Endodermal cell (in vitro differentiated cells): ENCODE measurements at regions not wholly inside any gene's neighbourhood (a gene's known extent, or its start where the extent isn't known, plus 50 kb on each side); places are given as distances from the start of the nearest gene placed in this dataset.

Experiments
- DNase-seq: peaks from one replicate; pipeline ENCODE4 v3.0.0-alpha.2; 2017
- H3K27ac ChIP-seq: 2 replicates; pipeline ENCODE4 v1.5.1; 2013; ENCODE audit warnings: mild to moderate bottlenecking, low read depth, low read length, moderate library complexity
- H3K27me3 ChIP-seq: 2 replicates; pipeline ENCODE4 v1.6.1; 2013; ENCODE audit warnings: mild to moderate bottlenecking, low read length, moderate library complexity; ENCODE audit not compliant: insufficient read depth, control insufficient read depth, poor library complexity, severe bottlenecking
- H3K36me3 ChIP-seq: 2 replicates; pipeline ENCODE4 v1.7.0; 2013; ENCODE audit warnings: mild to moderate bottlenecking, low read length, moderate library complexity; ENCODE audit not compliant: control insufficient read depth, insufficient read depth
- H3K4me1 ChIP-seq: one replicate; pipeline ENCODE4 v1.7.0; 2013; ENCODE audit warnings: low read length; ENCODE audit not compliant: control insufficient read depth, insufficient read depth
- H3K4me3 ChIP-seq: 2 replicates; pipeline ENCODE4 v1.5.1; 2013; ENCODE audit warnings: mild to moderate bottlenecking, low read length, moderate library complexity
- H3K9ac ChIP-seq: 2 replicates; pipeline ENCODE4 v1.6.1; 2013; ENCODE audit warnings: mild to moderate bottlenecking, low read length, moderate library complexity; ENCODE audit not compliant: poor library complexity, severe bottlenecking; ENCODE audit errors: extremely low read depth
- H3K9me3 ChIP-seq: 2 replicates; pipeline ENCODE4 v1.6.1; 2013; ENCODE audit warnings: mild to moderate bottlenecking, low read length, moderate library complexity; ENCODE audit not compliant: control insufficient read depth
- H3K27ac Mint-ChIP-seq: 2 replicates; pipeline ENCODE4 v1.8.0; 2020; ENCODE audit warnings: mixed read lengths
- H3K27me3 Mint-ChIP-seq: 2 replicates; pipeline ENCODE4 v1.8.0; 2021; ENCODE audit warnings: mild to moderate bottlenecking, mixed read lengths; ENCODE audit not compliant: insufficient read depth
- H3K36me3 Mint-ChIP-seq: 2 replicates; pipeline ENCODE4 v1.8.0; 2020; ENCODE audit warnings: low read depth, mixed read lengths
- H3K4me1 Mint-ChIP-seq: 2 replicates; pipeline ENCODE4 v1.8.0; 2020; ENCODE audit warnings: mixed read lengths
- H3K4me3 Mint-ChIP-seq: 2 replicates; pipeline ENCODE4 v1.8.0; 2020; ENCODE audit warnings: mild to moderate bottlenecking, moderate library complexity, mixed read lengths
- H3K9me3 Mint-ChIP-seq: 2 replicates; pipeline ENCODE4 v1.8.0; 2020; ENCODE audit warnings: mild to moderate bottlenecking, mixed read lengths
- CTCF ChIP-seq: fragments of 200-600 bp; sonication (generic); conservative IDR thresholded peaks from 2 replicates; pipeline ENCODE4 v1.5.0; 2021; ENCODE audit warnings: antibody characterized with exemption, mild to moderate bottlenecking
- WGBS, 2 experiments: methylation state at CpG; one replicate each; pipeline versions ENCODE4 v1.1.5 to v1.1.7; 2013; ENCODE audit warnings: missing lambda C conversion rate in 2 of 2, mixed read lengths in 1 of 2; ENCODE audit not compliant: insufficient coverage in 1 of 2, insufficient read length in 1 of 2; 5-methylcytosine and 5-hydroxymethylcytosine counted together

GRCh38 chr13:84816567-84817105 lies 934.4 kb upstream of the SLITRK1 start:
- H3K4me1 ChIP-seq = no peaks in the 10 kb centered on the region
- H3K36me3 ChIP-seq = no peaks in the 10 kb centered on the region
- Mint-ChIP-seq H3K36me3 (no peaks in the 10 kb centered on the region), H3K4me1 (no peaks in the 10 kb centered on the region), H3K27me3 (no peaks in the 10 kb centered on the region), H3K9me3 (peaks cover 1% of the 10 kb centered on the region), H3K27ac (no peak overlapping the region), H3K4me3 (no peak overlapping the region)
- DNase-seq = no peak
- H3K27ac ChIP-seq = no peak overlapping the region
- no peaks in the 10 kb centered on the region for H3K9me3 ChIP-seq
- no peak for TF ChIP-seq CTCF
- no peak overlapping the region for H3K4me3 ChIP-seq
- no peaks in the 10 kb centered on the region for H3K27me3 ChIP-seq
- WGBS, 2 experiments = 97% methylated on average over 3 of the region's 4 CpGs; no CpG with 5 or more reads in 1 of the 2 experiments
- no peak overlapping the region for H3K9ac ChIP-seq

GRCh38 chr13:84812789-84813188 lies 930.5 kb upstream of the SLITRK1 start:
- H3K9me3 ChIP-seq = no peaks in the 10 kb centered on the region
- no peaks in the 10 kb centered on the region for H3K36me3 Mint-ChIP-seq
- H3K4me3 ChIP-seq = no peak overlapping the region
- H3K27ac Mint-ChIP-seq = no peak overlapping the region
- no peaks in the 10 kb centered on the region for H3K27me3 ChIP-seq
- no peaks in the 10 kb centered on the region for H3K27me3 Mint-ChIP-seq
- no peak overlapping the region for H3K9ac ChIP-seq
- H3K4me1 Mint-ChIP-seq = no peaks in the 10 kb centered on the region
- H3K4me3 Mint-ChIP-seq = no peak overlapping the region
- H3K4me1 ChIP-seq = no peaks in the 10 kb centered on the region
- H3K36me3 ChIP-seq = no peaks in the 10 kb centered on the region
- TF ChIP-seq CTCF = no peak
- 93% methylated on average over 3 of the region's 3 CpGs; no CpG with 5 or more reads in 1 of the 2 experiments for WGBS, 2 experiments
- no peak for DNase-seq
- H3K27ac ChIP-seq = no peak overlapping the region
- no peaks in the 10 kb centered on the region for H3K9me3 Mint-ChIP-seq

- no peaks in the 10 kb centered on the region for H3K27me3 Mint-ChIP-seq
- TF ChIP-seq CTCF = peak; percentile 28
- H3K9ac ChIP-seq = no peak overlapping the region
These were observed 929.8 kb upstream of the SLITRK1 start for GRCh38 chr13:84812078-84812477.

More at GRCh38 chr13:84812078-84812477, 929.8 kb upstream of the SLITRK1 start:
- no peak overlapping the region for H3K27ac ChIP-seq
- H3K4me3 ChIP-seq = no peak overlapping the region
- no peaks in the 10 kb centered on the region for H3K4me1 ChIP-seq
- H3K4me1 Mint-ChIP-seq = no peaks in the 10 kb centered on the region
- no peaks in the 10 kb centered on the region for H3K36me3 ChIP-seq
- no peak overlapping the region for H3K4me3 Mint-ChIP-seq
- H3K9me3 Mint-ChIP-seq = no peaks in the 10 kb centered on the region
- DNase-seq = no peak
- H3K36me3 Mint-ChIP-seq = no peaks in the 10 kb centered on the region
- no peak overlapping the region for H3K27ac Mint-ChIP-seq
- H3K27me3 ChIP-seq = no peaks in the 10 kb centered on the region
- H3K9me3 ChIP-seq = no peaks in the 10 kb centered on the region
- 60 to 92% methylated on average over 1 to 2 of the region's 2 CpGs for WGBS, 2 experiments
